Endothelial cell (in vitro differentiated cells): ENCODE measurements at regions not wholly inside any gene's neighbourhood (a gene's known extent, or its start where the extent isn't known, plus 50 kb on each side); places are given as distances from the start of the nearest gene placed in this dataset.

Source experiments
- DNase-seq: peaks from one replicate; pipeline ENCODE4 v3.0.0; 2021; ENCODE audit warnings: low spot score
- H3K27ac Mint-ChIP-seq: one replicate; pipeline ENCODE4 v1.8.0; 2021; ENCODE audit warnings: mixed read lengths, inconsistent platforms; ENCODE audit not compliant: unreplicated experiment
- H3K27me3 Mint-ChIP-seq: one replicate; pipeline ENCODE4 v1.8.0; 2021; ENCODE audit warnings: mild to moderate bottlenecking, moderate library complexity, mixed read lengths, inconsistent platforms; ENCODE audit not compliant: unreplicated experiment
- H3K36me3 Mint-ChIP-seq: one replicate; pipeline ENCODE4 v1.8.0; 2021; ENCODE audit warnings: mild to moderate bottlenecking, low read depth, mixed read lengths, inconsistent platforms; ENCODE audit not compliant: unreplicated experiment
- H3K4me1 Mint-ChIP-seq: one replicate; pipeline ENCODE4 v1.8.0; 2021; ENCODE audit warnings: mild to moderate bottlenecking, mixed read lengths, inconsistent platforms; ENCODE audit not compliant: unreplicated experiment
- H3K4me3 Mint-ChIP-seq: one replicate; pipeline ENCODE4 v1.8.0; 2021; ENCODE audit warnings: mild to moderate bottlenecking, mixed read lengths, inconsistent platforms; ENCODE audit not compliant: unreplicated experiment
- H3K9me3 Mint-ChIP-seq: one replicate; pipeline ENCODE4 v1.8.0; 2021; ENCODE audit warnings: mixed read lengths, inconsistent platforms; ENCODE audit not compliant: unreplicated experiment
- CTCF ChIP-seq: fragments of 200-600 bp; sonication (generic); IDR thresholded peaks from one replicate; pipeline ENCODE4 v1.5.0; 2021; ENCODE audit warnings: antibody characterized with exemption; ENCODE audit not compliant: unreplicated experiment

- Mint-ChIP-seq H3K27me3 (peaks cover 4% of the 10 kb centered on the region), H3K4me1 (no peaks in the 10 kb centered on the region), H3K36me3 (peaks cover 6% of the 10 kb centered on the region), H3K9me3 (no peaks in the 10 kb centered on the region), H3K4me3 (no peak overlapping the region), H3K27ac (no peak overlapping the region)
- TF ChIP-seq CTCF = no peak
- no peak for DNase-seq
Measured at GRCh38 chrY:8638111-8638510, 699.2 kb upstream of the TSPY4 start.

- H3K4me1 Mint-ChIP-seq = no peaks in the 10 kb centered on the region
- peaks cover 5% of the 10 kb centered on the region for H3K9me3 Mint-ChIP-seq
- no peak overlapping the region for H3K27ac Mint-ChIP-seq
- no peak for DNase-seq
- H3K36me3 Mint-ChIP-seq = no peaks in the 10 kb centered on the region
- TF ChIP-seq CTCF = no peak
- H3K4me3 Mint-ChIP-seq = no peak overlapping the region
- no peaks in the 10 kb centered on the region for H3K27me3 Mint-ChIP-seq
Measured at GRCh38 chrY:8644926-8645325, 692.3 kb upstream of the TSPY4 start.

GRCh38 chrY:8652445-8652844 lies 684.8 kb upstream of the TSPY4 start:
- no peak overlapping the region for H3K27ac Mint-ChIP-seq
- DNase-seq = no peak
- no peaks in the 10 kb centered on the region for H3K36me3 Mint-ChIP-seq
- no peaks in the 10 kb centered on the region for H3K4me1 Mint-ChIP-seq
- no peak for TF ChIP-seq CTCF
- H3K4me3 Mint-ChIP-seq = no peak overlapping the region
- H3K27me3 Mint-ChIP-seq = no peaks in the 10 kb centered on the region
- H3K9me3 Mint-ChIP-seq = no peaks in the 10 kb centered on the region

GRCh38 chrY:8655017-8655416 lies 682.2 kb upstream of the TSPY4 start:
- no peak overlapping the region for H3K4me3 Mint-ChIP-seq
- H3K4me1 Mint-ChIP-seq = no peaks in the 10 kb centered on the region
- no peaks in the 10 kb centered on the region for H3K27me3 Mint-ChIP-seq
- no peak for TF ChIP-seq CTCF
- H3K27ac Mint-ChIP-seq = no peak overlapping the region
- H3K9me3 Mint-ChIP-seq = no peaks in the 10 kb centered on the region
- no peaks in the 10 kb centered on the region for H3K36me3 Mint-ChIP-seq
- DNase-seq = no peak

- Mint-ChIP-seq H3K4me1 (no peaks in the 10 kb centered on the region), H3K36me3 (no peaks in the 10 kb centered on the region), H3K4me3 (no peak overlapping the region)
Measured at GRCh38 chrY:8656101-8656500, 681.2 kb upstream of the TSPY4 start.

More at GRCh38 chrY:8656101-8656500, 681.2 kb upstream of the TSPY4 start:
- no peaks in the 10 kb centered on the region for H3K27me3 Mint-ChIP-seq
- no peak for DNase-seq
- H3K27ac Mint-ChIP-seq = no peak overlapping the region
- no peaks in the 10 kb centered on the region for H3K9me3 Mint-ChIP-seq
- TF ChIP-seq CTCF = no peak
